Endothelial cell of umbilical vein (primary cell): ENCODE measurements at regions not wholly inside any gene's neighbourhood (a gene's known extent, or its start where the extent isn't known, plus 50 kb on each side); places are given as distances from the start of the nearest gene placed in this dataset.

Source experiments
- BruUV-seq: library from RNA; stranded (reverse); fragments of 400-500 nt; replicated peaks from 2 replicates; lab custom pipeline; 2021; lab: Mats Ljungman, UMichigan
- CTCF ChIA-PET: fragments of 300-600, 350-600 bp; sonication (Branson Sonifier 250); formaldehyde crosslinking; loops from one replicate; lab custom pipeline; 2021; ENCODE audit warnings: antibody characterized with exemption, inconsistent platforms; lab: Charles Lee
- POLR2A ChIA-PET: fragments of 300-600, 350-600 bp; sonication (Branson Sonifier 250); formaldehyde crosslinking; loops from one replicate; lab custom pipeline; 2021; ENCODE audit warnings: antibody characterized with exemption, inconsistent platforms; lab: Charles Lee
- DNase-seq: peaks from one replicate; pipeline ENCODE4 v3.0.0-alpha.2; 2011; ENCODE audit warnings: low read depth, low spot score
- FAIRE-seq: peaks from 2 replicates; lab custom pipeline; 2011; peaks lifted over from hg19 to GRCh38; lab: Jason Lieb, UNC
- H2AFZ ChIP-seq: 2 replicates; pipeline ENCODE4 v1.6.0; 2012; ENCODE audit warnings: low read depth, low read length, control low read depth, inconsistent platforms
- H3K27ac ChIP-seq: 2 replicates; pipeline ENCODE4 v1.5.1; 2011; ENCODE audit warnings: low read depth, mild to moderate bottlenecking, control low read depth, low read length, moderate library complexity; ENCODE audit not compliant: insufficient read depth
- H3K27me3 ChIP-seq, 2 experiments: 2 replicates each; pipeline versions ENCODE4 v1.6.0 to v1.6.1; 2011; ENCODE audit warnings: low read length in 2 of 2, mixed read lengths in 1 of 2; ENCODE audit not compliant: control insufficient read depth in 2 of 2, insufficient read depth in 2 of 2
- H3K36me3 ChIP-seq, 2 experiments: 2 replicates in 1 of 2; 3 replicates in 1 of 2; pipeline ENCODE4 v1.5.1; 2011; ENCODE audit warnings: low read length in 2 of 2, mild to moderate bottlenecking in 1 of 2, moderate library complexity in 1 of 2; ENCODE audit not compliant: control insufficient read depth in 2 of 2, insufficient read depth in 2 of 2; ENCODE audit errors: extremely low read depth in 1 of 2
- H3K4me1 ChIP-seq: 3 replicates; pipeline ENCODE4 v1.5.1; 2011; ENCODE audit warnings: mild to moderate bottlenecking, low read length; ENCODE audit not compliant: control insufficient read depth, insufficient read depth; ENCODE audit errors: extremely low read depth
- H3K4me2 ChIP-seq: 2 replicates; pipeline ENCODE4 v1.6.1; 2011; ENCODE audit warnings: low read length, control low read depth, mixed read lengths; ENCODE audit not compliant: insufficient read depth
- H3K4me3 ChIP-seq, 3 experiments: fragments of 200-600 bp in 1 of 3; sonication (generic), shearing (Covaris generic) in 1 of 3; replicated peaks in 1 of 3; 2 replicates each; pipeline ENCODE4 v1.5.1; 2011 to 2016; ENCODE audit warnings: control low read depth in 3 of 3, low read length in 3 of 3, mild to moderate bottlenecking in 2 of 3, inconsistent platforms in 1 of 3, low read depth in 1 of 3, moderate library complexity in 1 of 3; ENCODE audit not compliant: insufficient read depth in 1 of 3
- H3K79me2 ChIP-seq: 2 replicates; pipeline ENCODE4 v1.6.0; 2012; ENCODE audit warnings: low read length, inconsistent platforms; ENCODE audit not compliant: control insufficient read depth, insufficient read depth
- H3K9ac ChIP-seq: replicated peaks from 2 replicates; pipeline ENCODE3; 2011; ENCODE audit warnings: low read length, control low read depth; ENCODE audit not compliant: insufficient read depth; ENCODE audit errors: extremely low read depth
- H3K9me1 ChIP-seq: replicated peaks from 3 replicates; pipeline ENCODE4 v1.6.0; 2011; ENCODE audit warnings: mild to moderate bottlenecking, low read length; ENCODE audit not compliant: control insufficient read depth, insufficient read depth; ENCODE audit errors: extremely low read depth
- H3K9me3 ChIP-seq: replicated peaks from 2 replicates; pipeline ENCODE4 v1.5.1; 2012; ENCODE audit warnings: low read length, inconsistent platforms; ENCODE audit not compliant: control insufficient read depth, insufficient read depth
- H4K20me1 ChIP-seq: replicated peaks from 2 replicates; pipeline ENCODE3; 2011; ENCODE audit warnings: mild to moderate bottlenecking, low read length; ENCODE audit not compliant: control insufficient read depth, insufficient read depth; ENCODE audit errors: extremely low read depth
- CTCF ChIP-seq, 2 donors: IDR thresholded peaks; 1 replicate in 1 of 2; 2 replicates in 1 of 2; pipeline ENCODE4 v1.5.1; 2011; ENCODE audit warnings: low read length in 2 of 2, mild to moderate bottlenecking in 2 of 2, moderate library complexity in 2 of 2, control low read depth in 1 of 2, inconsistent platforms in 1 of 2, low read depth in 1 of 2; ENCODE audit not compliant: insufficient read depth in 1 of 2; ENCODE audit errors: extremely low read depth in 1 of 2
- EZH2 ChIP-seq: IDR thresholded peaks from 2 replicates; pipeline ENCODE4 v1.6.1; 2012; ENCODE audit warnings: borderline replicate concordance, low read depth, mild to moderate bottlenecking, moderate library complexity, low read length, inconsistent platforms; ENCODE audit not compliant: severe bottlenecking
- FOS ChIP-seq: IDR thresholded peaks from 2 replicates; pipeline ENCODE4 v1.6.1; 2011; ENCODE audit warnings: mild to moderate bottlenecking, low read length, moderate library complexity, borderline replicate concordance; ENCODE audit not compliant: insufficient read depth
- GATA2 ChIP-seq: IDR thresholded peaks from 2 replicates; pipeline ENCODE4 v1.7.0; 2011; ENCODE audit warnings: low read depth, mild to moderate bottlenecking, moderate library complexity, mixed read lengths, low read length; ENCODE audit not compliant: insufficient read length, insufficient read depth
- JUN ChIP-seq: IDR thresholded peaks from 2 replicates; pipeline ENCODE4 v1.6.1; 2011; ENCODE audit warnings: borderline replicate concordance, low read depth; ENCODE audit not compliant: insufficient read length, insufficient read depth
- MAX ChIP-seq: IDR thresholded peaks from 2 replicates; pipeline ENCODE4 v1.6.1; 2011; ENCODE audit not compliant: insufficient read depth, insufficient read length
- MYC ChIP-seq: IDR thresholded peaks from one replicate; pipeline ENCODE4 v1.6.1; 2011; ENCODE audit warnings: mild to moderate bottlenecking, low read depth, low read length
- POLR2A ChIP-seq: IDR thresholded peaks from 2 replicates; pipeline ENCODE4 v1.6.1; 2012; ENCODE audit warnings: low read depth, mild to moderate bottlenecking, control low read depth, low read length
- POLR2AphosphoS5 ChIP-seq: IDR thresholded peaks from 2 replicates; pipeline ENCODE4 v1.6.1; 2012; ENCODE audit warnings: low read depth, mild to moderate bottlenecking, control low read depth, low read length, moderate library complexity; ENCODE audit not compliant: insufficient read depth
- dilution Hi-C: fragments of 300-500 bp; cut with MboI; formaldehyde crosslinking; loops from one replicate; pipeline ENCODE4 v1.15.0; 2019; ENCODE audit warnings: low sequenced_read_pairs; ENCODE audit not compliant: extremely low pct_ligation_motif_present
- intact Hi-C: fragments of 100-400 bp; cut with micrococcal nuclease; formaldehyde crosslinking; loops from one replicate; pipeline ENCODE4 v1.10.0; 2022

- dilution Hi-C loops = no loop called here
- no peak overlapping the region for H3K9ac ChIP-seq
- TF ChIP-seq JUN (no peak), EZH2 (no peak), GATA2 (no peak), MYC (no peak)
These were observed 438.2 kb upstream of the LRRC7 start for GRCh38 chr1:69129538-69129937.

DNA sequence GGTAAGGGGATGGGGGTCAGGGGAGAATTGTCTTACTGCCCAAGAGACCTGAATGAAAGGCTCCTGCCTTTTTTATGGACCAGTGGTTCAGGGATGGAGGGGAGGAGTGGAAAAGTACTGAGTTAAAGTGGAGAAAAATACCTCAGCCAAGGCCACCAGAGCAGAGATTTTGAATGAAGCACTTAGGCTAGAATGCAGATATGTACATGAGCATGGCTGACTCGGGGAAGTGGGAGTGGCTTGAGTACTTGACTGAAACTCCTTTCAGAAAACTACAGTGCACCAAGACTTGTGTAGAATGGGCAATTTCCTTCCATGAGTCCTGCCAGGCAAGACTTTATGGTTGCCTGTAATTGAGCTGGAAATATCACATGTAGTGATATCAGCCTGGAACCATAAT, 429.6 kb upstream of the LRRC7 start:
- BruUV-seq = no TSS peak
- DNase-seq (no peak), FAIRE-seq (no peak)
- H3K4me3 ChIP-seq = no peak overlapping the region
- no peak overlapping the region for H2AFZ ChIP-seq
- ChIA-PET POLR2A (no interaction called here), CTCF (no interaction called here)
- dilution Hi-C loops (no loop called here), intact Hi-C loops (no loop called here)
- no peaks in the 10 kb centered on the region for H3K9me3 ChIP-seq
- TF ChIP-seq EZH2 (no peak), POLR2AphosphoS5 (no peak), MAX (no peak), GATA2 (no peak), JUN (no peak), POLR2A (no peak), MYC (no peak), CTCF (IDR thresholded peaks at IDR 0.05; ENCODE audit: extremely low read depth in 1 of 2, insufficient read depth in 1 of 2, low read depth in 1 of 2, low read length in 2 of 2) (no peak), FOS (no peak)
- H3K27ac ChIP-seq = no peak overlapping the region
- no peaks in the 10 kb centered on the region for H4K20me1 ChIP-seq
- H3K4me2 ChIP-seq = no peak overlapping the region
- no peaks in the 10 kb centered on the region for H3K4me1 ChIP-seq
- no peak overlapping the region for H3K9ac ChIP-seq
- H3K36me3 ChIP-seq = no peaks in the 10 kb centered on the region
- no peaks in the 10 kb centered on the region for H3K27me3 ChIP-seq
- H3K9me1 ChIP-seq = no peaks in the 10 kb centered on the region
- no peaks in the 10 kb centered on the region for H3K79me2 ChIP-seq

More at GRCh38 chr1:69129538-69129937, 438.2 kb upstream of the LRRC7 start:
- no peak for FAIRE-seq
- Histone ChIP-seq H3K9me1 (no peaks in the 10 kb centered on the region), H3K4me3 (no peak overlapping the region), H3K27me3 (no peaks in the 10 kb centered on the region), H3K4me2 (no peak overlapping the region), H2AFZ (no peak overlapping the region), H3K9me3 (no peaks in the 10 kb centered on the region), H3K27ac (no peak overlapping the region), H3K36me3 (no peaks in the 10 kb centered on the region), H3K4me1 (no peaks in the 10 kb centered on the region), H4K20me1 (no peaks in the 10 kb centered on the region), H3K79me2 (no peaks in the 10 kb centered on the region)
- BruUV-seq = no TSS peak
- ChIA-PET CTCF (no interaction called here), POLR2A (no interaction called here)
- DNase-seq = no peak
- intact Hi-C loops = no loop called here
